GM19239 (cell line): ENCODE measurements at regions not wholly inside any gene's neighbourhood (a gene's known extent, or its start where the extent isn't known, plus 50 kb on each side); places are given as distances from the start of the nearest gene placed in this dataset.
"Not testable (repeated sequence)": the region's sequence is repeated elsewhere in the genome, so short reads cannot be mapped to it uniquely, and the experiment has no call there.

Experiments
- DNase-seq: peaks from one replicate; pipeline ENCODE4 v3.0.0; 2011; ENCODE audit warnings: low spot score; ENCODE audit not compliant: insufficient read length
- FAIRE-seq: peaks from 2 replicates; lab custom pipeline; 2011; peaks lifted over from hg19 to GRCh38; lab: Jason Lieb, UNC

- FAIRE-seq (peak; percentile 51), DNase-seq (no peak)
These were observed 212.3 kb downstream of the RPLP1 start for GRCh38 chr15:69664572-69665571.

DNA sequence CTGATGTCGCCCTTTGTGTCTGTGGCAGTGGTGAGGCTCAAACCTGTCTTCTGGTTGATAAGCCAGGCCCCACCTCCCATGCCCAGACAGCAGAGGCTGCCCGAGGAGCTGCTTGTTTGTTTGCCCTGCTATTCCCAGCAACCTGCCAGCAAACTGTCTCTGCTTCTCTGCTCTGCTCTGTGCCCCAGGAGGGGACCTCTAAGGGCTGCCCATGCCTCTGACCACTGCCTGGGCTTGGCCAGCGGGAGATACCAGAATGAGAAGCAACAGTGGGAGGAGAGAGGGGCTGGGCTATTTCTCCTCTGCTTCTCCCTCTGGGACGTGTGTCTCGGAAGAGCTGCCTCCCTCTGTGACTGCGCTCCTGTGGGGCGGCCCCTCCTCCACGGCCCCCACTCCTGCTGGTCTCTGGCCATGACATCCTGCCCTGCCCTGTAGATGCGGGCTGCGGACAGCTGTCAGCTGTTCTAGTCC, 213.1 kb downstream of the RPLP1 start:
- no peak for DNase-seq
- FAIRE-seq = no peak

DNA sequence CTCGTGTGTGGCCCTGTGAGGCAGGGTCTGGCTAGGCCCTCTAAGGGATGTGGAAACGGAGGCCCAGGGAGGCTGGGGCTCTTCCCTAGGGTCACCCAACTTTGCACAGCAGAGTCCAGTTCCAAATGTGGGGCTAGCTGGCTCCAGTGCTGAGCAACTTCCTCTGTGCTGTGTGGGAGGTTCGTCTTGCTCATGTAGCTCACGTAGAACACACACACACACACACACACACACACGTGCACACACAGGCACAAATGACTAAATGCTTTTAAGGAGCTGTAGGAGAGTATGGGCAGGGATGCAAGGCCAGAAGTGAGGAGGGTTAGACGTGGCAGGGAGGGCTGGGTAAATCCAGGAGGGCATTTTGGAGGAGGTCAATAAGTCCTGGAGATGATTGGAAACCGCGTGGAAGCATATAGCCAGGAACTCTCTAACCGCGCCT, 213.8 kb downstream of the RPLP1 start:
- FAIRE-seq (no peak), DNase-seq (peak; percentile 40)

DNA sequence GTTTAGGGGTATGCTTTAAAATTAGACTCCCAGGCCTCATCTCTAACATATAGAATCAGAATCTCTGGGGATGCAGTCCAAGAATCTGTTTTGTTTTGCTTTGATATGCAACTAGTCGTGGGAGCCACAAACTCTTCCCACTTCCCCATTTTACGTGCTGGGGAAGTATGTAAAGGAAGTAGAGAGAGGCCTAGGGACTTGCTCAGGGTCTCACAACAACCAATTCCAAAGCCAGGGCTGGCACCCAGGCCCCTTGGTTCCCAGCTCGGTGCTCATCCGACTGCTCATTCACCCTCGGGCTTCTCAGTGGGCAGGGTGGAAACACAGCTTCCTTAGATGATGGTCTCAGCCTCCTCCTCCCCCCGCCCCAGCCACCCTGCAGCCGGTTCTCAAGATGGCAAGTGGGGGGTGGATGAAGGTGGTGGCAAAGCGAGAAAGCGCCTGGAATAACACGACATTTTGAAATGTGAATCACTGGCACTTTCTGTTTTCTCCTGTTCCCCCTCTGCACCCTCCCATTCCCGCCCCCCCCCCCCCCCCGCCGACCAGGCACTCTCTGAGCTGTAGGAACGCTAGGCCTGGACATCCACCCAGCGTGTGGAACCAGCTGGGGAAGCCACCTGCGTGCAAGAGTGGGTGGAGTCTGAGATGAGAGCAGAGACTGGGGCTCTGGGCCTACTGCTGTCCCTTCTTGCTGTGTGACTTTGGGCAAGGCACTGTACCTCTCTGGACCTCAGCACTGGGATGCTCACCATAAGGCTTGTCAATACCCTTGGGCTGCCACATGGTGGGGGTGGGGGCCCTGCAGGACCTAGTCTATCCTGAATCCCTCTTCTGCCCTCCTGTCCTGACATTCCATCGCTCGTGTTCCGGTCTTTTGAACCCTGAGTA, 214.5 kb downstream of the RPLP1 start:
- FAIRE-seq (no peak), DNase-seq (peak; percentile 41)

- DNase-seq (no peak), FAIRE-seq (peak; percentile 75)
These were observed 215.6 kb downstream of the RPLP1 start for GRCh38 chr15:69668039-69668705.

GRCh38 chr15:69668963-69669362, 216.3 kb downstream of the RPLP1 start:
- DNase-seq (peak; percentile 36), FAIRE-seq (peak; percentile 94)

- no peak for FAIRE-seq
- DNase-seq = no peak
These were observed 216.8 kb downstream of the RPLP1 start for GRCh38 chr15:69669446-69669845.

GRCh38 chr15:69673291-69673881, 220.8 kb downstream of the RPLP1 start:
- FAIRE-seq (no peak), DNase-seq (no peak)

- DNase-seq = no peak
- FAIRE-seq = no peak
These were observed 223.1 kb downstream of the RPLP1 start for GRCh38 chr15:69675731-69676130.

DNA sequence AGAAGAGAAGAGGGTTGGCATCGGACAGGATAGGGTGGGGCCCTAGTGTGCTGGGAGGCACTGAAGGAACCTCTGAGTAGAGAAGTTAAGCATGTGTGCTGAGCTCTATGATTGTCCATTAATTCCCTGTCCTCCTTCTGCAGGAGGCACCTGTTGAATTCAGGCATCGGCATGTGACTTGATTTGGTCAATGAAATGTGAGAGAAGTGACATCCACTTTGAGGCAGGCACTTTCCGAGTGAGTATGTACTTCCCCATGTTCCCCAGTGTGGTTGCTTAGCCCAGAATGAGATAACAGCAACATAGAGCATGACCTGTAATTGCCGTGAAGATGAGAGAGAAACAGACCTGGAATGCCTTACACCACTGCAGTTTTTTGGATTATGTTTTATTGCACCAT, 224.8 kb downstream of the RPLP1 start:
- no peak for DNase-seq
- no peak for FAIRE-seq

- FAIRE-seq = peak; percentile 89
These were observed 227.1 kb downstream of the RPLP1 start for GRCh38 chr15:69679623-69680228.

DNA sequence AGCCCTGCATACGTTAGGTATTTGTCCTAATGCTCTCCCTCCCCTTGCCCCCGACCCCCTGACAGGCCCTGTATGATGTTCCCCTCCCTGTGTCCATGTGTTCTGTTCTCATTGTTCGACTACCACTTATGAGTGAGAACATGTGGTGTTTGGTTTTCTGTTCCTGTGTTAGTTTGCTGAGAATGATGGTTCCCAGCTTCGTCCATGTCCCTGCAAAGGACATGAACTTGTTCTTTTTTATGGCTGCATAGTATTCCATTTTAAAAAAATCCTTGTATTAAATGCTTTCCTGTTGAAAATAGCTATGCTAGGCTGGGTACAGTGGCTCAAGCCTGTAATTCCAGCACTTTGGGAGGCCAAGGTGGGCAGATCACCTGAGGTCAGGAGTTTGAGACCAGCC, 232.2 kb downstream of the RPLP1 start:
- FAIRE-seq, DNase-seq: not testable (repeated sequence)

More at GRCh38 chr15:69679623-69680228, 227.1 kb downstream of the RPLP1 start:
- DNase-seq = peak; percentile 24

DNA sequence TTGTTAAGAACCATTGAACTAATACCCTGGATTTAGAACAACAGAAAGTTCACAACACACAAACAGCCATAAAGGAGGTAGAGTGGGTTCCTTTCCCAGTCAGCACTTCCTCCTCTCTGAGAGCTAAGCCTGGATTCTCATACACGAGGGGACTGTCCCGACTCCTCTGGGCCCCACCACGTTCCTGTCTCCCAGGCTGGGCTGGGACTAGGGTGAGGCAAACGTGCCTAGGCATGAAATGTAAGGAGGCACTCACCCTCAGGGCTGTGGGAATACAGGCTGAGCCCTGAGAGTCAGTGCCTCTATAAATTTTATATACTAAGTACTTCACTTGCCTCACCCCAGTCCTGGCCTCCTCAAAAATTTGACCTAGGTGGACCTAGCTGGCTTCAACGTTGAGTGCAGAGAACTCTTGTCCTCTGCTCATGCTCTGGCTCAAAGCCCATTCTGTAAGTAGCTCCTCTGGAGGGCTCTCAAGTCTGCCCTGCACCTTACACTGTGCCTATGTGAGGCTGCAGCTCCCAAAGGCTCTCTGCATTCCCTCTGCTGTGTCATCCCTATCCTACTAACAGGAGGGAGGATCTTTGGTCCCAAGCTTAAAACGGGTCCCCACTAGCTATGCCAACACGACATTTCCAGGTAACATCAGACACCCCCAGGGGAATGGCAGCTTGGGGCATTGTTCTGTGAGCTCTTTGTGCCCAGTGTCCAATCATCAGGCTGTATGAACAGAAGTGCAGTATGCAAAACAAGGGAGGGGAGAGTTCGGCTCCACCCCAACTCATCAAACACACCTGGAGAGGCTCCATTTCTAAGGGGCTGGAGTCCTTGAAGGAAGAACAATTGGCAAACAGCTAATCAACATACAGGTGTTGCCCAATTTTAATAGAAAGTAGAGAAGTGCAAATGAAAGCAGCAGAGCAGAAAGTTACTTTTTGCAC, 233.2 kb downstream of the RPLP1 start:
- no peak for FAIRE-seq
- no peak for DNase-seq

- no peak for FAIRE-seq
- no peak for DNase-seq
These were observed 234.0 kb downstream of the RPLP1 start for GRCh38 chr15:69686626-69687025.

GRCh38 chr15:69689133-69689532, 236.5 kb downstream of the RPLP1 start:
- no peak for DNase-seq
- FAIRE-seq = no peak

- DNase-seq = no peak
- FAIRE-seq = no peak
These were observed 238.8 kb downstream of the RPLP1 start for GRCh38 chr15:69691307-69692015.

DNA sequence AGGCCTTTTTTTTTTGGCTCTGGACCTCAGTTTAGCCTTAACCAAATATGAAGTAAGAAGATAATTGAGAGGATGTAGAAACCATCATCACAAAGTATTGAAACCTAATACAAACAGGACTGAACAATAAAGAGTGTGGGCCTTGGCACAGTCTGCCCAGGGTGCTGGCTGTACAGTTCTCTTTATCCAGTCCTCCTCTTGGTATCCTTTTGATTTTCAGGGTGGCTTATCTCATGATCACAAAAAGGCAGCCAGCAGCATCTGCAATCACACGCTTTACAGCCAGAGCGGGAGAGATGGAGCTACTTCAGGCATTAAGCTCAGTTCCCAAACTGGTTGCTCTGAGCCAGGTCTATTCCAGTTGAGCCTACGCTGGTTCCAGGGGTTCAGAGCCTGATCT, 239.7 kb downstream of the RPLP1 start:
- FAIRE-seq (no peak), DNase-seq (no peak)

GRCh38 chr15:69693059-69693458, 240.4 kb downstream of the RPLP1 start:
- FAIRE-seq = no peak
- DNase-seq = no peak
